ENCODE measurements at regions not wholly inside any gene's neighbourhood (a gene's known extent, or its start where the extent isn't known, plus 50 kb on each side); places are given as distances from the start of the nearest gene placed in this dataset.

- TF ChIP-seq CTCF (IDR thresholded peaks at IDR 0.05) (no peak), MYC (IDR thresholded peaks at IDR 0.05; ENCODE audit: borderline replicate concordance, low read length) (no peak), POLR2A (IDR thresholded peaks at IDR 0.05; ENCODE audit: low read length) (no peak), REST (IDR thresholded peaks at IDR 0.05) (no peak), RARB (CRISPR knock-in tag; IDR thresholded peaks at IDR 0.05) (no peak), JUN (IDR thresholded peaks at IDR 0.05) (no peak)
These were observed 814.5 kb upstream of the LRATD1 start for GRCh38 chr2:13818002-13818401.

Data from A549 (cell line).